ENCODE measurements at regions not wholly inside any gene's neighbourhood (a gene's known extent, or its start where the extent isn't known, plus 50 kb on each side); places are given as distances from the start of the nearest gene placed in this dataset.
A peak's percentile ranks its signal among the peaks of the same experiment; 100 is the strongest.
"Not testable (repeated sequence)": the region's sequence is repeated elsewhere in the genome, so short reads cannot be mapped to it uniquely, and the experiment has no call there.

- DNase-seq (ENCODE audit: low spot score), result no peak
Measured at GRCh38 chr1:19024532-19024931, 68.1 kb upstream of the IFFO2 start.

DNA sequence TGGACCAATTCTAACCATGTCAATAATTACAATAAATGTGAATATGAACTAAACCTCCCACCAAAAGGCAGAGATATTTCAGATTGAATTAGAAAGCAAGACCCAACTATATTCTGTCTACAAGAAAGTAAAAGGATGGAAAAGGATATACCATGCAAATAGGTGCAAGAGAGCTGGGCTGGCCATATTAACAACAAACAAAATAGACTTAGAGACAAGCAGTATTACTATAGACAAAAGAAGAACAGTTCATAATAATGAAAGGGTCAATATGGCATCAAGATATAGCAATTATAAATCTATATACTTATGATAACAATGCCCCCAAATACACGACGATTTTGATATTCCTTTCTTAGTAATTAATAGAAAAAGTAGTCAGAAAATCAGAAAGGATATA lies 67.3 kb upstream of the IFFO2 start:
- DNase-seq (ENCODE audit: low spot score), result no peak

DNA sequence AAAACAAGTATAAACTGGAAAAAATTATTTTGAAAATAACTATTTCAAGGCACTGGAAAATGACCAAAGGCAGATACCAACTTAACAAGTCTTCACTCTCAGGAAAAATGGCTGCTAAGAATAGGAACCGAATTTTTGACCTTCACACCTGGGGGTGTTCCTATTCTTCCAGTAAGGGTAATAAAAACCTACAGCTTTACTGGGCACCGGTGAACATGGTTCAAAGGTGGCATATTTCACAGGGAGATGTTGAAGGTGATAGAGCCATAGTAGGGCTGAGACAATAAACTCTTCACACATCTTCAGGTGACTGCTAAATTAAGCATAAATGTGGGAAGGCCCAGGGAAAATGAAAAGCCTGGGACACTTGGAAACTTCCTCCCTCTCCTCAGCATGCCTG lies 65.4 kb upstream of the IFFO2 start:
- no peak for DNase-seq (ENCODE audit: low spot score)

GRCh38 chr1:19019288-19019687 lies 62.8 kb upstream of the IFFO2 start:
- not testable (repeated sequence) for DNase-seq (ENCODE audit: low spot score)

DNA sequence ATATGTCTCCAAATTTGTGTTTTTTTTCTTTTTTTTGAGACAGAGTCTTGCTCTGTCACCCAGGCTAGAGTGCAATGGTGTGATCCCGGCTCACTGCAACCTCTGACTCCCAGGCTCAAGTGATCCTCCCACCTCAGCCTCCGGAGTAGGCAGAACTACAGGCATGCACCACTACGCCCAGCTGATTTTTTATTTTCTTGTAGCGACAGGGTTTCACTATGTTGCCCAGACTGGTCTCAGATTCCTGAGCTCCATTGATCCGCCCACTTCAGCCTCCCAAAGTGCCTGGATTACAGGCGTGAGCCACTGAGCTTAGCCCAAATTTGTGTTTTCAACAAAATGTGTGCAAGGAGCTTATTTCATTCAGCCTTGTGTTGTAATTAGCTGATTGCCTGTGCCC lies 59.0 kb upstream of the IFFO2 start:
- no peak for DNase-seq (ENCODE audit: low spot score)

GRCh38 chr1:19014765-19015164 lies 58.3 kb upstream of the IFFO2 start:
- no peak for DNase-seq (ENCODE audit: low spot score)

GRCh38 chr1:19013826-19014548 lies 57.5 kb upstream of the IFFO2 start:
- DNase-seq (ENCODE audit: low spot score), result peak; percentile 65

GRCh38 chr1:19011845-19012231 lies 55.4 kb upstream of the IFFO2 start:
- DNase-seq (ENCODE audit: low spot score), result no peak

GRCh38 chr1:19010995-19011844 lies 54.7 kb upstream of the IFFO2 start:
- peak; percentile 95 for DNase-seq (ENCODE audit: low spot score)

GRCh38 chr1:19010503-19010902 lies 54.0 kb upstream of the IFFO2 start:
- peak; percentile 31 for DNase-seq (ENCODE audit: low spot score)

DNA sequence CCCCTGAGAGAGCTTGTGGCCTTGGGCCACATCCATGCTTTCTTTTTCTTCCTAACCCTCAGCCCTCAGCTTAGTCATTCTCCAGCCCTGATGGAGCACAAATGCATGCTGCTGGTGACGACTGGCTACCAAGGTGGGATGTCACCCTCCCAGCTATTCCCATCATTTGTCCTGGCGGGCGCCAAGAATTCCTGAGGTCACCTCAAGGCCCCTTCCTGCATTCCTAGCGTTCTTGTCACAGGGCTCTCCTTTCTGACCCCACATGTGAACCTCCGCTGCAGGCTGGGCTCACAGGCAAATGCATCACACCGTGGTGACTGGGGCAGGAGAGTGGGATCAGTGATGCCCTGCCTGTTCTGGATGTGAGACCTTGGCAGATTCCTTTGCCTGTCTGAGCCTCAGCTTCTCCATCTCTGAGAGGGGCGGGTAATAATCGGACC lies 53.4 kb upstream of the IFFO2 start:
- peak; percentile 77 for DNase-seq (ENCODE audit: low spot score)

DNA sequence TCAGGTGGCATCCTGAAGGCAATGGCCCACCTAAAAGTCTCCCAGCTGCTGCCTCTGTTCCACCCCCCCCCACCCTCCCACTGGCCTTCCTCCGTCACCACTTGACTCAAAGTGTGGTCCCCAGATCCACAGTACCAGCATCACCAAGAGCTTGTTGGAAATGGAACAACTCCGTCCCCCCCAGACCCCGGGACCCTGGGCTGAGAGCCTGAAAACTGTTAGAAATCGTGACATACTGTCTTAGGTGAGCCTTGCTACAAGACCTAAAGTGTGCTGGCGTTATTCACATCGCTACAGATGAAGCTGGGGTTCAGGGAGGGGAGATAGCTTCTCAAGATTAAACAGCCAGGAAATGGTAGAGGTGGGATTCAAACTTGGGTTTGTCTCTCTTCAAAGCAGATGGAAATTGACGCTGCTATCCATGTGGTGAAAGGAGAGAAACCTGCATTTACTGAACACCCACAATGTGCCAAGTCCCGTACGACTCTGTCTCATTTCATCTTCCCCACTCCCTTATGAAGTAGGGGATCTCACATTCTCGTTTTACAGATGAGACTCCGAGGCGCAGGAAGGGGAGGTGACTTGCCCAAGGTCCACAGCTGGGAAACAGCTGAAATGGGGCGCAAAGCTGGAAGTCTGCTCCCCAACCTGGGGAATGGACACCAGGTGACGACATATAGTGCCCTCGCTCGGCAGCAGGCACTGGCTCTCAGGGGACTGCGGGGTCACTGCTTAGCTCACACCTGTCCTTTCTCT lies 52.8 kb upstream of the IFFO2 start:
- DNase-seq (ENCODE audit: low spot score), result no peak

GRCh38 chr1:19007491-19008441 lies 51.3 kb upstream of the IFFO2 start:
- DNase-seq (ENCODE audit: low spot score), result peak; percentile 62

GRCh38 chr1:19006837-19007271 lies 50.4 kb upstream of the IFFO2 start:
- DNase-seq (ENCODE audit: low spot score), result peak; percentile 15
